HEK293T (cell line): ENCODE measurements at regions not wholly inside any gene's neighbourhood (a gene's known extent, or its start where the extent isn't known, plus 50 kb on each side); places are given as distances from the start of the nearest gene placed in this dataset.

Source experiments
- CTCF ChIA-PET: fragments of 350-600 bp; formaldehyde crosslinking; extraction: SDS; loops from one replicate; lab custom pipeline; 2021; ENCODE audit warnings: antibody characterized with exemption, inconsistent platforms; lab: Yijun Ruan, JAX
- POLR2A ChIA-PET: fragments of 350-600 bp; formaldehyde crosslinking; extraction: SDS; loops from one replicate; lab custom pipeline; 2020; ENCODE audit warnings: antibody characterized with exemption, inconsistent platforms; lab: Yijun Ruan, JAX
- DNase-seq: peaks from one replicate; pipeline ENCODE4 v3.0.0; 2012; ENCODE audit warnings: mixed read lengths; ENCODE audit errors: extremely low spot score
- ARNT ChIP-seq: fragments of 450-650 bp; IDR thresholded peaks from 2 replicates; pipeline ENCODE4 v1.6.1; 2017; ENCODE audit warnings: mild to moderate bottlenecking
- BHLHE40 ChIP-seq: fragments of 450-650 bp; IDR thresholded peaks from 2 replicates; pipeline ENCODE4 v1.6.1; 2016; ENCODE audit warnings: mild to moderate bottlenecking, moderate library complexity, borderline replicate concordance
- CTBP1 ChIP-seq: fragments of 450-650 bp; IDR thresholded peaks from 2 replicates; pipeline ENCODE4 v1.6.1; 2016; ENCODE audit warnings: borderline replicate concordance
- ELF4 ChIP-seq: fragments of 450-650 bp; IDR thresholded peaks from 2 replicates; pipeline ENCODE4 v1.6.1; 2017; ENCODE audit warnings: antibody characterized with exemption
- FOXA1 ChIP-seq: fragments of 450-650 bp; IDR thresholded peaks from 2 replicates; pipeline ENCODE4 v1.6.1; 2016; ENCODE audit warnings: mild to moderate bottlenecking
- FOXK2 ChIP-seq: fragments of 450-650 bp; IDR thresholded peaks from 2 replicates; pipeline ENCODE4 v1.6.1; 2016; ENCODE audit warnings: mild to moderate bottlenecking
- FOXM1 ChIP-seq: fragments of 450-650 bp; IDR thresholded peaks from 2 replicates; pipeline ENCODE4 v1.6.1; 2017; ENCODE audit warnings: mild to moderate bottlenecking, borderline replicate concordance
- HDGF ChIP-seq: fragments of 450-650 bp; IDR thresholded peaks from 2 replicates; pipeline ENCODE4 v1.6.1; 2017; ENCODE audit warnings: antibody characterized with exemption, borderline replicate concordance
- L3MBTL2 ChIP-seq: fragments of 450-650 bp; conservative IDR thresholded peaks from 2 replicates; pipeline ENCODE4 v1.6.1; 2016; ENCODE audit warnings: mild to moderate bottlenecking
- LEF1 ChIP-seq: fragments of 450-650 bp; IDR thresholded peaks from 2 replicates; pipeline ENCODE4 v1.6.1; 2017; ENCODE audit warnings: mild to moderate bottlenecking, borderline replicate concordance
- NFRKB ChIP-seq: fragments of 450-650 bp; IDR thresholded peaks from 2 replicates; pipeline ENCODE4 v1.6.1; 2016; ENCODE audit warnings: mild to moderate bottlenecking, moderate library complexity
- PKNOX1 ChIP-seq: fragments of 450-650 bp; IDR thresholded peaks from 2 replicates; pipeline ENCODE4 v1.6.1; 2016
- SP1 ChIP-seq: fragments of 450-650 bp; IDR thresholded peaks from 2 replicates; pipeline ENCODE4 v1.6.1; 2017
- SUZ12 ChIP-seq: fragments of 450-650 bp; IDR thresholded peaks from 2 replicates; pipeline ENCODE4 v1.6.1; 2016; ENCODE audit warnings: mild to moderate bottlenecking
- TARDBP ChIP-seq: fragments of 450-650 bp; IDR thresholded peaks from 2 replicates; pipeline ENCODE4 v1.6.1; 2016
- ZNF384 ChIP-seq: fragments of 450-650 bp; IDR thresholded peaks from 2 replicates; pipeline ENCODE4 v1.6.1; 2016

GRCh38 chr2:41283079-41283775 is 764.6 kb upstream of the PKDCC start:
- ChIA-PET POLR2A (no interaction called here), CTCF (no interaction called here)
- TF ChIP-seq FOXA1 = no peak
- TF ChIP-seq TARDBP = no peak
- no peak for TF ChIP-seq CTBP1
- TF ChIP-seq SP1 = no peak
- no peak for TF ChIP-seq ELF4
- TF ChIP-seq BHLHE40 = no peak
- no peak for DNase-seq

GRCh38 chr2:41293491-41293890 is 754.3 kb upstream of the PKDCC start:
- ChIA-PET CTCF (no interaction called here), POLR2A (no interaction called here)
- TF ChIP-seq ZNF384 = no peak
- no peak for TF ChIP-seq TARDBP
- TF ChIP-seq ARNT = no peak
- TF ChIP-seq BHLHE40 = no peak
- DNase-seq = no peak

- DNase-seq = no peak
- TF ChIP-seq CTBP1 (no peak), FOXK2 (no peak), ELF4 (no peak), PKNOX1 (no peak), FOXA1 (no peak), SP1 (no peak), BHLHE40 (no peak), ZNF384 (no peak), L3MBTL2 (no peak), ARNT (no peak), SUZ12 (no peak), NFRKB (no peak), LEF1 (no peak), TARDBP (no peak), HDGF (no peak), FOXM1 (no peak)
- CTCF ChIA-PET = no interaction called here
- POLR2A ChIA-PET = no interaction called here
Measured at GRCh38 chr2:41294331-41294730, 753.5 kb upstream of the PKDCC start.

GRCh38 chr2:41313082-41313481 is 734.7 kb upstream of the PKDCC start:
- no peak for TF ChIP-seq PKNOX1
- no peak for TF ChIP-seq FOXK2
- no peak for TF ChIP-seq L3MBTL2
- no peak for TF ChIP-seq LEF1
- no peak for TF ChIP-seq FOXA1
- TF ChIP-seq ELF4 = no peak
- no peak for TF ChIP-seq TARDBP
- TF ChIP-seq ZNF384 = no peak
- TF ChIP-seq FOXM1 = no peak
- no peak for TF ChIP-seq CTBP1
- TF ChIP-seq NFRKB = no peak
- TF ChIP-seq HDGF = no peak
- POLR2A ChIA-PET = no interaction called here
- CTCF ChIA-PET = no interaction called here
- DNase-seq = no peak

GRCh38 chr2:41314511-41315070 is 733.2 kb upstream of the PKDCC start:
- no peak for TF ChIP-seq SUZ12
- no peak for TF ChIP-seq FOXM1
- TF ChIP-seq LEF1 = no peak
- no peak for TF ChIP-seq FOXK2
- TF ChIP-seq ELF4 = no peak
- TF ChIP-seq NFRKB = no peak
- TF ChIP-seq TARDBP = no peak
- TF ChIP-seq ZNF384 = no peak
- TF ChIP-seq L3MBTL2 = no peak
- DNase-seq = no peak
- CTCF ChIA-PET = no interaction called here
- POLR2A ChIA-PET = no interaction called here

GRCh38 chr2:41319437-41319836 is 728.4 kb upstream of the PKDCC start:
- no peak for TF ChIP-seq LEF1
- no peak for TF ChIP-seq NFRKB
- TF ChIP-seq PKNOX1 = no peak
- TF ChIP-seq FOXM1 = no peak
- no peak for TF ChIP-seq CTBP1
- TF ChIP-seq SP1 = no peak
- TF ChIP-seq ZNF384 = no peak
- no peak for TF ChIP-seq FOXK2
- no peak for TF ChIP-seq SUZ12
- TF ChIP-seq ARNT = no peak
- TF ChIP-seq FOXA1 = no peak
- no peak for TF ChIP-seq HDGF
- no peak for TF ChIP-seq BHLHE40
- TF ChIP-seq L3MBTL2 = no peak
- TF ChIP-seq TARDBP = no peak
- no peak for TF ChIP-seq ELF4
- POLR2A ChIA-PET = no interaction called here
- DNase-seq = no peak
- CTCF ChIA-PET = no interaction called here
